Peyer's patch (tissue), 4 donors: ENCODE measurements at regions not wholly inside any gene's neighbourhood (a gene's known extent, or its start where the extent isn't known, plus 50 kb on each side); places are given as distances from the start of the nearest gene placed in this dataset.

Experiments used
- DNase-seq, 3 donors: peaks; one replicate each; pipeline ENCODE4 v3.0.0-alpha.2; 2017 to 2019
- H3K27ac ChIP-seq, 4 donors: fragments of 200-600 bp; sonication (generic); one replicate each; pipeline ENCODE4 v1.5.1; 2016 to 2019
- H3K27me3 ChIP-seq, 2 donors: fragments of 200-600 bp; sonication (generic); one replicate each; pipeline ENCODE4 v1.5.1; 2019
- H3K36me3 ChIP-seq, 3 donors: fragments of 200-600 bp; sonication (generic); one replicate each; pipeline ENCODE4 v1.5.1; 2016 to 2019
- H3K4me1 ChIP-seq, 4 donors: fragments of 200-600 bp; sonication (generic); one replicate each; pipeline ENCODE4 v1.5.1; 2016 to 2019
- H3K4me3 ChIP-seq, 4 donors: fragments of 200-600 bp; sonication (generic); 1 replicate in 3 of 4; 2 replicates in 1 of 4; pipeline ENCODE4 v1.5.1; 2016 to 2019; ENCODE audit warnings: mild to moderate bottlenecking in 1 of 4
- H3K9me3 ChIP-seq, 4 donors: fragments of 200-600 bp; sonication (generic); one replicate each; pipeline ENCODE4 v1.5.1; 2016 to 2019; ENCODE audit warnings: mild to moderate bottlenecking in 1 of 4
- POLR2A ChIP-seq, 2 donors: fragments of 450-650 bp; IDR thresholded peaks; one replicate each; pipeline ENCODE4 v1.5.1; 2017; ENCODE audit warnings: antibody characterized with exemption in 2 of 2, mild to moderate bottlenecking in 2 of 2, moderate library complexity in 2 of 2
- TF ChIP-seq, protein P1 (sequence below), 6 experiments: fragments of 450-650 bp in 4 of 6; fragments of 200-600 bp in 2 of 6; sonication (generic) in 1 of 6; IDR thresholded peaks; one replicate each; pipeline ENCODE4 v1.5.1; 2017 to 2019; ENCODE audit warnings: antibody characterized with exemption in 6 of 6, mild to moderate bottlenecking in 3 of 6, moderate library complexity in 1 of 6

DNA sequence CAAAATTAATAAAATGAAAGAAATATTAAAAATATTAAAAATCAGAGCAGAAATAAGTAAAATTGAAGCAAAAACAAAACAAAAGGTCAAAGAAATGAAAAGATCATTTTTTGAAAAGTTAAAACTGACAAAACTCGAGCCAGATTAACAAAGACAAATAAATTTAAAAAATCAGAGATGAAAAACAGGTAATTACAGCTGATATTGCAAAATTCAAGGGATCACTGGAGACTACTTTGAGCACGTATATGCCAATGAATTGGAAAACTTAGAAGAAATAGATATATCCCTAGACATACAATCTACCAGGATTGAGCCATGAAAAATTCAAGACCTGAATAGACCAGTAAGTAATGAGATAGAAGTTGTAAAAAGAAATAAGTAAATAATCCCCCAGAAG lies 446.2 kb upstream of the EYS start:
- no peak for DNase-seq
- H3K9me3 ChIP-seq = no peaks in the 10 kb centered on the region
- H3K36me3 ChIP-seq = no peaks in the 10 kb centered on the region
- H3K27me3 ChIP-seq = no peaks in the 10 kb centered on the region
- no peaks in the 10 kb centered on the region for H3K4me1 ChIP-seq
- H3K27ac ChIP-seq = no peak overlapping the region
- TF ChIP-seq POLR2A (IDR thresholded peaks at IDR 0.05) = no peak
- TF ChIP-seq, protein P1, sequence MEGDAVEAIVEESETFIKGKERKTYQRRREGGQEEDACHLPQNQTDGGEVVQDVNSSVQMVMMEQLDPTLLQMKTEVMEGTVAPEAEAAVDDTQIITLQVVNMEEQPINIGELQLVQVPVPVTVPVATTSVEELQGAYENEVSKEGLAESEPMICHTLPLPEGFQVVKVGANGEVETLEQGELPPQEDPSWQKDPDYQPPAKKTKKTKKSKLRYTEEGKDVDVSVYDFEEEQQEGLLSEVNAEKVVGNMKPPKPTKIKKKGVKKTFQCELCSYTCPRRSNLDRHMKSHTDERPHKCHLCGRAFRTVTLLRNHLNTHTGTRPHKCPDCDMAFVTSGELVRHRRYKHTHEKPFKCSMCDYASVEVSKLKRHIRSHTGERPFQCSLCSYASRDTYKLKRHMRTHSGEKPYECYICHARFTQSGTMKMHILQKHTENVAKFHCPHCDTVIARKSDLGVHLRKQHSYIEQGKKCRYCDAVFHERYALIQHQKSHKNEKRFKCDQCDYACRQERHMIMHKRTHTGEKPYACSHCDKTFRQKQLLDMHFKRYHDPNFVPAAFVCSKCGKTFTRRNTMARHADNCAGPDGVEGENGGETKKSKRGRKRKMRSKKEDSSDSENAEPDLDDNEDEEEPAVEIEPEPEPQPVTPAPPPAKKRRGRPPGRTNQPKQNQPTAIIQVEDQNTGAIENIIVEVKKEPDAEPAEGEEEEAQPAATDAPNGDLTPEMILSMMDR (IDR thresholded peaks at IDR 0.05) = no peak
- no peak overlapping the region for H3K4me3 ChIP-seq

DNA sequence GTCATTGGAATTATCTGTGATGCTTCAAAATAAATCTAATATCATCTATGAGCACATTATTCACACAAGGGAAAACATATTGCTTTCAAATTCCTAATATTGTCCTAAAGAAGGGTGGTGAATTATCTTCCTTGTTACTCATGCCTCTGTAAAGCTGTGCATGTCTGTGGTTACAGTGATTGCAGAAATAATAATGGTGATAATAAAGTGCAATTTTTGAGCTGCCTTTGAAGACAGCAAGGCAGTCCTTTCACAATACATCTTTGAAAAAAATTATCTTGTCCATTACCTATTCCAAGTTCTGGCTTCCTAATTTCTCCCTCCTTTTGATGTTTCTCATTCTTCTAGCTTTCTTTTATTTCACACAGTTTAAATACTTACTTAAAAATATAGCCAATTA lies 442.1 kb upstream of the EYS start:
- Histone ChIP-seq H3K9me3 (no peaks in the 10 kb centered on the region), H3K27me3 (no peaks in the 10 kb centered on the region), H3K27ac (no peak overlapping the region), H3K4me3 (no peak overlapping the region), H3K36me3 (no peaks in the 10 kb centered on the region), H3K4me1 (no peaks in the 10 kb centered on the region)
- TF ChIP-seq, protein P1 (IDR thresholded peaks at IDR 0.05) = no peak
- no peak for TF ChIP-seq POLR2A (IDR thresholded peaks at IDR 0.05)
- no peak for DNase-seq

DNA sequence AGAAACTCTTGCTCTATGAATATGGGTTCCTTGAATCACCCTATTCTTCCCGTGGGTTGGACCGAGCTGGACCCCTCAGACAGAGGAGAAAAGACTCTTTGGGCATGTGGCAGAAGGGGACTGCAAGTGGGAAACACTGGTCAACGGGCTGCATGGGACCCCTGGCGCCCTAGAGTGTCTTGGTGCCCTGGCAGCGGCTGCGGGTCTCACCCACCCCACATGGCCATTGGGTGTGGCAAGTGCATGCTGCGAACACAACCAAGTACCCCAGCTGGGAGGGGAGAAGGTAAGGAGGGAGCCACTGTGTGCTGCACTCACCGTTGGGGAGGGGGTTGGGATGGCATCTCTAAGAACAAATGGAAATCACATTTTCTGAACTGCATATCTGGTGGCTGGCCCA lies 438.8 kb upstream of the EYS start:
- no peak overlapping the region for H3K4me3 ChIP-seq
- no peak for DNase-seq
- H3K36me3 ChIP-seq = no peaks in the 10 kb centered on the region
- no peaks in the 10 kb centered on the region for H3K9me3 ChIP-seq
- H3K27me3 ChIP-seq = no peaks in the 10 kb centered on the region
- H3K4me1 ChIP-seq = no peaks in the 10 kb centered on the region
- no peak overlapping the region for H3K27ac ChIP-seq
- TF ChIP-seq POLR2A (IDR thresholded peaks at IDR 0.05) = no peak
- TF ChIP-seq, protein P1 (IDR thresholded peaks at IDR 0.05) = no peak

DNA sequence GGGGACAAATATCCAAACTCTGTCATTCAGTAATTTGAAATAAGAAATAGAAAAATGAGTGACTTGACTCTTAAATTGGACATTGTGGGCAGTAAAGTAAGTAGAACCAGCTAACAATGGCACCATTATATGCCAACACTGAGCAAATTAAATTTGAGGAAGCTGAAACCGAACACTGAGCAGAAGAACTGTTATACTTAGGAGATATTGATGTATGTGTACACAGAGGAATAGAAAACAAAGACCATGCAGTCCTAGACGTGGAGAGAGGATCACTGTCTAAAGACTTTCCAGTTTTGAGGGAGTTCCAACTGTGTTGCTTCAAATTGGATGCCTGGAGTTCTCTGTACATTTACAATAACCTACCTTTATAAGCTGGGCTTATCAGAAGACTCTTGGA lies 427.0 kb upstream of the EYS start:
- Histone ChIP-seq H3K27ac (no peak overlapping the region), H3K9me3 (no peaks in the 10 kb centered on the region)
- TF ChIP-seq, protein P1 (IDR thresholded peaks at IDR 0.05) = no peak
- no peak for TF ChIP-seq POLR2A (IDR thresholded peaks at IDR 0.05)

DNA sequence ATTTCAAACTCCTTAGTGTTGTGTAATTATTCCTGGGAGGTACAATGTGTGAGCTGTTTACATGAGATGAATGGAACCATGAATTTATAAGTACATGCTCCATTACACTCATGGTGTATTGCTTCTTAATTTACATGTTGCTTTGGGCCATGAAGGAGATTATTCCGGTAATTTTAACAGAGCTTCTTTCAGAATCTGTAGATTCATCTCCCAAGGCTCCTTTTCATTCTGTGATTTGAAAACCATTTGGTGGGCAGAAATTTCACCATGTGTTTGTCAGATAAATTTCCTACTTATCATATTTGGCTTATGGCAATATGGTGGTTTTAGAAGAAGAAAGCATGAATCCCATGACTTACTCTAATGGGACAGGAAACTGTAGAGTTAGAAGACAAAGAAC lies 421.6 kb upstream of the EYS start:
- Histone ChIP-seq H3K4me3 (no peak overlapping the region), H3K4me1 (no peaks in the 10 kb centered on the region), H3K9me3 (no peaks in the 10 kb centered on the region), H3K36me3 (no peaks in the 10 kb centered on the region), H3K27ac (no peak overlapping the region), H3K27me3 (no peaks in the 10 kb centered on the region)
- DNase-seq = no peak
- no peak for TF ChIP-seq POLR2A (IDR thresholded peaks at IDR 0.05)
- TF ChIP-seq, protein P1 (IDR thresholded peaks at IDR 0.05) = no peak

More for the DNA sequence above, 427.0 kb upstream of the EYS start:
- Histone ChIP-seq H3K4me3 (no peak overlapping the region), H3K27me3 (no peaks in the 10 kb centered on the region), H3K36me3 (no peaks in the 10 kb centered on the region), H3K4me1 (no peaks in the 10 kb centered on the region)
- no peak for DNase-seq

DNA sequence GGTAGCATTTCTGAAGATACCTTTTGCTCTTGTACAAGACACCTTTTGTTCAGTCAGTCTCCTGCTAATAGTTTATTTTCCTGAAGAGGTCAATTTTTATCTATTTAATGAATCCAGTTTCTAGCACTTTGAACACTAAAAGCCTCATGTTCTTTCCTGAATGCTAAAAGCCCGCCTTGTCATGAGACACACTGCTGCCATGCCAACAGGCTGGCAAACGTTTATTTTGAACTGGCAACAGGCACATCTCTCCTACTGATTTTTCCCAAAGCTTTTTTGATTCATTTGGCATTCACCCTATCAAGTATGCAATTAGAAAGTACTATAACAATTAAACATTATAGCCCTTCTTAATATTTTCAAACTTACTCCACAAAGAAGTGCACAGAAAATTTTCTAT lies 421.2 kb upstream of the EYS start:
- H3K27me3 ChIP-seq = no peaks in the 10 kb centered on the region
- no peaks in the 10 kb centered on the region for H3K36me3 ChIP-seq
- no peak overlapping the region for H3K4me3 ChIP-seq
- TF ChIP-seq, protein P1 (IDR thresholded peaks at IDR 0.05) = no peak
- TF ChIP-seq POLR2A (IDR thresholded peaks at IDR 0.05) = no peak
- no peak overlapping the region for H3K27ac ChIP-seq
- H3K9me3 ChIP-seq = no peaks in the 10 kb centered on the region
- no peak for DNase-seq
- no peaks in the 10 kb centered on the region for H3K4me1 ChIP-seq
